Gastrocnemius medialis (tissue), 4 donors: ENCODE measurements at regions not wholly inside any gene's neighbourhood (a gene's known extent, or its start where the extent isn't known, plus 50 kb on each side); places are given as distances from the start of the nearest gene placed in this dataset.

Experiments used
- CTCF ChIP-seq, 5 experiments: fragments of 450-650 bp in 3 of 5; fragments of 200-600 bp in 2 of 5; sonication (generic) in 2 of 5; IDR thresholded peaks in 4 of 5; conservative IDR thresholded peaks in 1 of 5; 1 replicate in 4 of 5; 2 replicates in 1 of 5; pipeline ENCODE4 v1.5.1; 2016 to 2019; ENCODE audit warnings: antibody characterized with exemption in 5 of 5, mild to moderate bottlenecking in 3 of 5, moderate library complexity in 3 of 5
- POLR2A ChIP-seq, 2 donors: fragments of 450-650 bp; IDR thresholded peaks; one replicate each; pipeline ENCODE4 v1.6.1; 2017; ENCODE audit warnings: antibody characterized with exemption in 2 of 2, mild to moderate bottlenecking in 2 of 2, moderate library complexity in 2 of 2

- TF ChIP-seq POLR2A (IDR thresholded peaks at IDR 0.05) (no peak), CTCF (IDR thresholded peaks at IDR 0.05 in 4 of 5, conservative IDR thresholded peaks at IDR 0.05 in 1 of 5) (no peak)
Measured at GRCh38 chr9:31388660-31389059, 995.8 kb upstream of the ACO1 start.
